Right atrium auricular region (tissue), 2 donors: ENCODE measurements at regions not wholly inside any gene's neighbourhood (a gene's known extent, or its start where the extent isn't known, plus 50 kb on each side); places are given as distances from the start of the nearest gene placed in this dataset.

ENCODE experiments used
- DNase-seq: peaks from one replicate; pipeline ENCODE4 v3.0.0-alpha.2; 2019; ENCODE audit warnings: low spot score
- H3K27ac ChIP-seq, 2 donors: fragments of 200-600 bp; sonication (generic); 1 replicate in 1 of 2; 2 replicates in 1 of 2; pipeline ENCODE4 v1.5.1; 2016 to 2019
- H3K27me3 ChIP-seq, 2 donors: fragments of 200-600 bp; sonication (generic); one replicate each; pipeline versions ENCODE4 v1.5.1 to v1.6.0; 2017 to 2019
- H3K36me3 ChIP-seq: fragments of 200-600 bp; sonication (generic); one replicate; pipeline ENCODE4 v1.5.1; 2016
- H3K4me1 ChIP-seq, 2 donors: fragments of 200-600 bp; sonication (generic); one replicate each; pipeline versions ENCODE4 v1.5.1 to v1.6.0; 2017 to 2019
- H3K4me3 ChIP-seq, 2 donors: fragments of 200-600 bp; sonication (generic); 1 replicate in 1 of 2; 2 replicates in 1 of 2; pipeline ENCODE4 v1.5.1; 2017 to 2019; ENCODE audit warnings: mild to moderate bottlenecking in 1 of 2, moderate library complexity in 1 of 2
- H3K9me3 ChIP-seq, 2 donors: fragments of 200-600 bp; sonication (generic); one replicate each; pipeline ENCODE4 v1.5.1; 2019
- CTCF ChIP-seq, 2 donors: fragments of 200-600 bp; sonication (generic); IDR thresholded peaks; one replicate each; pipeline ENCODE4 v1.5.1; 2019; ENCODE audit warnings: antibody characterized with exemption in 2 of 2

- no peak overlapping the region for H3K4me3 ChIP-seq
- TF ChIP-seq CTCF (IDR thresholded peaks at IDR 0.05), result no peak
- H3K36me3 ChIP-seq, result no peaks in the 10 kb centered on the region
- H3K27me3 ChIP-seq, result no peaks in the 10 kb centered on the region
- H3K4me1 ChIP-seq, result no peaks in the 10 kb centered on the region
- DNase-seq, result peak; percentile 7
- no peaks in the 10 kb centered on the region for H3K9me3 ChIP-seq
- H3K27ac ChIP-seq, result no peak overlapping the region
These were observed 257.3 kb upstream of the FOXQ1 start for GRCh38 chr6:1054653-1055014.

DNA sequence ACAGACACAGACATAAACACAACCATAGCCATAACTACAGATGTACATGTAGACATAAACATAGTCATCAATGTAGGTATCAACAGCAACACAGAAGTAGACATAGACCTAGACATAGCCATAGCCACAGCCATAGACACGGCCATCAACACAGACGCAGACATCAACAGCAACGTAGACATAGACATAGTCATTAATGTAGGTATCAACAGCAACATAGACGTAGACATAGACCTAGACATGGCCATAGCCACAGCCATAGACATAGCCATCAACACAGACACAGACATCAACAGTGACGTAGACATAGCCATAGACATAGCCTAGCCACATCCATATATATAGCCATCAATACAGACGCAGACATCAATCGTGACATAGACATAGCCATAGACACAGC lies 258.3 kb upstream of the FOXQ1 start:
- Histone ChIP-seq H3K27ac (no peak overlapping the region), H3K4me1 (no peaks in the 10 kb centered on the region), H3K27me3 (no peaks in the 10 kb centered on the region), H3K4me3 (no peak overlapping the region), H3K9me3 (no peaks in the 10 kb centered on the region), H3K36me3 (no peaks in the 10 kb centered on the region)
- no peak for TF ChIP-seq CTCF (IDR thresholded peaks at IDR 0.05)
- peak; percentile 4 for DNase-seq

- no peak for DNase-seq
- no peaks in the 10 kb centered on the region for H3K36me3 ChIP-seq
- H3K4me3 ChIP-seq, result no peak overlapping the region
- no peaks in the 10 kb centered on the region for H3K27me3 ChIP-seq
- no peaks in the 10 kb centered on the region for H3K9me3 ChIP-seq
- no peak for TF ChIP-seq CTCF (IDR thresholded peaks at IDR 0.05)
- no peak overlapping the region for H3K27ac ChIP-seq
- no peaks in the 10 kb centered on the region for H3K4me1 ChIP-seq
These were observed 259.6 kb upstream of the FOXQ1 start for GRCh38 chr6:1052262-1052661.

DNA sequence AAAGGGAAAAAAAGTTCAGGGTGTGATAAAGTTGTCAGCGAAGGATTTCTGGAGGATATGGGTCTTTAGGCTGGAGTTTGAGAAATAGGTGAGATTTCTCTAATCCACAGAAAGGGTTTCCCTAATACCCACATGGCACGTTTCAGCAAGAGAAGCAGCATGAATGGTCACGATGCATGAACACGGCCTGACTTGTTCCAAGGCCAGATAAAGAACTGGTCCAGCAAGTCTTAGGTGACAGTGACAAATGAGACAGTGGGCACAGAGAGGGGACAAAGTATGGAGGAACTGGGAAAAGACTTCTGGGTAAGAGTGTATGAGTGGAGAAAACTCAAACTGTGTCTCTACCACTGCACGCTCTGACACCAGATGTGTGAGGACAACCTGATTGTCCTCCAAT lies 262.0 kb upstream of the FOXQ1 start:
- DNase-seq, result no peak
- no peak for TF ChIP-seq CTCF (IDR thresholded peaks at IDR 0.05)
- H3K36me3 ChIP-seq, result no peaks in the 10 kb centered on the region
- no peaks in the 10 kb centered on the region for H3K9me3 ChIP-seq
- no peak overlapping the region for H3K27ac ChIP-seq
- H3K4me1 ChIP-seq, result no peaks in the 10 kb centered on the region
- no peak overlapping the region for H3K4me3 ChIP-seq
- H3K27me3 ChIP-seq, result no peaks in the 10 kb centered on the region

DNA sequence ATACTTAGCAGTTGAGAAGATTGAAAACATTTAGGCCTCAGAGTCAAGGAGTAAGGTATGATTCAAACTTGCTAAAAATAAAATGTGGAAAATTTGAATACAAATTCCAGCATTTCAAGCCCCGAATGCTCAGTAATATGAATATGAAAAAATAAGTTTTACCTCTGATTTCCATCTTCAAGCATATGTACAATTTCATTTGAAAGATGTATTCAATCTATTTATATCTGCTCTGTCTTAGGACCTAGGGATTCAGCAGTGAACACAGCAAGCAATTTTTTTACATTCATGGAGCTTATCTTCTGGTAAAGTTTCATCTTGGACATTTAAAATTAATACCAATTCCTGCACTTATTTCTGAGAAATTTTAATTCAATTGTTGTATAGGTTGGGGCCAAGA lies 262.7 kb upstream of the FOXQ1 start:
- no peaks in the 10 kb centered on the region for H3K4me1 ChIP-seq
- H3K4me3 ChIP-seq, result no peak overlapping the region
- no peaks in the 10 kb centered on the region for H3K36me3 ChIP-seq
- H3K27ac ChIP-seq, result no peak overlapping the region
- no peaks in the 10 kb centered on the region for H3K27me3 ChIP-seq
- TF ChIP-seq CTCF (IDR thresholded peaks at IDR 0.05), result no peak
- no peaks in the 10 kb centered on the region for H3K9me3 ChIP-seq
- DNase-seq, result no peak

- H3K4me3 ChIP-seq, result no peak overlapping the region
- H3K27me3 ChIP-seq, result no peaks in the 10 kb centered on the region
- no peak for TF ChIP-seq CTCF (IDR thresholded peaks at IDR 0.05)
- H3K27ac ChIP-seq, result no peak overlapping the region
- H3K4me1 ChIP-seq, result no peaks in the 10 kb centered on the region
- no peaks in the 10 kb centered on the region for H3K9me3 ChIP-seq
- no peaks in the 10 kb centered on the region for H3K36me3 ChIP-seq
- no peak for DNase-seq
These were observed 263.8 kb upstream of the FOXQ1 start for GRCh38 chr6:1047981-1048541.
